Hematopoietic multipotent progenitor cell treated with erythropoietin and hydrocortisone succinate and interleukin-3 and kit ligand, for 15 days (in vitro differentiated cells): ENCODE measurements at regions not wholly inside any gene's neighbourhood (a gene's known extent, or its start where the extent isn't known, plus 50 kb on each side); places are given as distances from the start of the nearest gene placed in this dataset.

Experiments
- DNase-seq: peaks from one replicate; pipeline ENCODE4 v3.0.0-alpha.2; 2015; ENCODE audit warnings: low spot score

DNA sequence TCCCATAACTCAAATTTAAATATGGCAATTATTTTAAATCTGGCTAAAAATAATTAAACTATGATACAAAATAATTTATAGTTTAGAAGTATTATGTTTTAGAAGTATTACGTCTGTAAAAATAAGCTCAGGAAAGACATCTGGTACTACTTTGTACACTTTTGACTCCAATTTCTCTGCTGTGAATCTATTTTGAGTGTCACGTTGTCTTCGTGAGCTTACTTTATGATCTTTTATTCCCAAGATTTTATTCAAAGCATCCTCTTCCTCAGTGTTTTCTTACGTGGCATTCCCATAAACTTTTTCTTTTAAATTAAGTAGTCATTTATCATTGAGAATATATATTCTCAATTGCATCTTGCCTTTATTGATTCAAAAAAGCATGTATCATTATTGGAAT is 223.3 kb upstream of the KCNJ16 start:
- DNase-seq: no peak

GRCh38 chr17:69853541-69854224 is 221.3 kb upstream of the KCNJ16 start:
- DNase-seq: no peak

GRCh38 chr17:69854225-69854780 is 220.7 kb upstream of the KCNJ16 start:
- no peak for DNase-seq

DNA sequence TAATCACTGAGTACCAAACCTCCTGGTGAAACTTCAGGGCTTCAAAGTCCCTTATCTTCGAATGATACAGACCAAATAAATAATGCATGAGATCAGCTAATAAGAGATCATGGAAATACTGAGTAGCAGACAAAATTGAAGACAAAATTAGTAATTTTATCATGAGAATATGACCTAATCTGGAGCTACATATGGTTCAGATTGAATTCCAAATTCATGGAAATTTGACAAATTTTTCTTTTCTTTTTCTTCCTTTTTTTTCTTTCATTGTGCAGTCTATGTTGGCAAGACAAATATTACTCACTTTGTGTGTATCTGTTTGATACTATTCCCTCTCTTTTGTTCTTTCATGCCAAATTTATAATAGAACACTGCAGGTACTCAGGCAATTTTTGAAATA is 218.1 kb upstream of the KCNJ16 start:
- DNase-seq: no peak

DNA sequence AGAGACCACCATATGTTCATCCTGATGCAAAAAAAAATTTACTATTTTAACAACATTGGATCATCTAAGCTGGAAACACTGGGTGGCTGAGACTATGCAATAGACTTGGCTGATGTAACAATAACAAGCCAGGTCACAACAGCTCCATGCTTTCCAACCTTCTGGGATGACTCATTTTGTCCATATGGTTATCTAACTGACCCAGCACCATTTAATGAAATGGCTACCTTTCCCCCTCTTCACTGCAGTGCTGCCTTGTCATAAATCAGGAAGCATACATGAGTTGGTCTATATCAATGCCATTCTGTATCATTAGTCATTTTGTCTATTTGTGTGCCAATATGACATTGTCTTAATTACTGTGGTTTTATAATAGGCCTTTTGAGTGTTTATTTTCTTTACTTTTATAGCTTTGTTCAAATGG is 217.6 kb upstream of the KCNJ16 start:
- no peak for DNase-seq

GRCh38 chr17:69858460-69858859 is 216.6 kb upstream of the KCNJ16 start:
- DNase-seq: no peak

- DNase-seq: no peak
These were observed 214.8 kb upstream of the KCNJ16 start for GRCh38 chr17:69860142-69860680.

DNA sequence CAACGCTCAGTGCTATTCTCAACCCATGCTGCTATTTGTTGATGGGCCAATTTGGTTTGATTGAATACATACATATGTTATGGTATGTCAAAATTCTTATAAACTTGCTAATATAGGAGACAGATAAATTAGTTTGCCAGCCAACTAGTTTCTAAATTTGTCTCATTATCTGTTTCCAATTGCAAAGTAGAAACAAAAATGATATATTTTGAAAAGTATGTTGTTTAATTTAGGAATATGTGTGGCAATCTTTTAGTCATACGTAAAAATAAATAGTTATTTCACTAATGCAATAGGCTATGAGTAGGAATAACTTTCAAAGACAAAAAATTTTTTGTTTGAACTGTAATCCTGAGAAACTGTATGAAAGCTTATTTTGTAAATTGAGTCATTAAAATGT is 210.6 kb upstream of the KCNJ16 start:
- no peak for DNase-seq

GRCh38 chr17:69869667-69870066 is 205.4 kb upstream of the KCNJ16 start:
- no peak for DNase-seq

GRCh38 chr17:69870091-69870530 is 204.9 kb upstream of the KCNJ16 start:
- no peak for DNase-seq

GRCh38 chr17:69870751-69871199 is 204.2 kb upstream of the KCNJ16 start:
- no peak for DNase-seq

GRCh38 chr17:69871318-69871717 is 203.7 kb upstream of the KCNJ16 start:
- DNase-seq: no peak

GRCh38 chr17:69872675-69873262 is 202.3 kb upstream of the KCNJ16 start:
- DNase-seq: no peak

DNA sequence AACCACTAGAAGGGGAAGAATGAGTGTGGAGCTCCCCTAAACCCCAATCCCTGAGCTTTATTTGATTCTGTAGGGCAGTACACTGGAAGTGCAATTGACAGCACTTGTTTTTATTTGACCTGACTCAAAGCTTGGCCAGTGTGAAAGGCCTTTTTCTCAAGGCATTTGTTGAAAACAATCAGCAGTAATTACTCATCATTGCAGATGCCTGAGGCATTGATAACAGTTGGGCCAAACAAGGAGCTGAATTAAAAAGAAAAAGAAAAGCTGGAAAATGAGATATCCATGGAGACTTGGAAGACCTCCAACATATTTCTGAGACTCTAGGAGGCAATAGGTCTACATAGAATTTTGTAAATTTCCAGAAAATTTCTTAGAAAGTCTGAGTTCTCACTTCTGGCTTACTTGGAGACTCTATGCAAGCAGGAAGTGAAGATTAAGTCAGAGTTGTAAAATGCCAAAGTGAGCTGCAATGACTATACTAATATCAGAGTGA is 200.8 kb upstream of the KCNJ16 start:
- DNase-seq: no peak

DNA sequence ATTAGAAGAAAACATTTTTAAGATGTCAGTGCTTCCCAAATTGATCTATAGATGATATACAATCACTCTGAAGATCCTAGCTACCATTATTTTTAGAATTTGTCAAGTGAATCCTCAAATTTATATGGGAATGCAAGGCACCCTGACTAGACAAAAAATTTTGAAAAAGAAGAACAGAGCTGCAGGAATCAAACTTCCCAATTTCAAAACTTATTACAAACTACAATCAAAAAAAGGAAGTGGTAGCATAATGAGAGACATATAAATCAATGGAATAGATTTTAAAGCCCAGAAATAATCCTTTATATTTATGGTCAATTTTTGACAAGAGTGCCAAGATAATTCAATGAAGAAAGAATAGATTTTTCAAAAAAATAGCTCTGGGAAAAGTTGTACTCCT is 198.3 kb upstream of the KCNJ16 start:
- no peak for DNase-seq

DNA sequence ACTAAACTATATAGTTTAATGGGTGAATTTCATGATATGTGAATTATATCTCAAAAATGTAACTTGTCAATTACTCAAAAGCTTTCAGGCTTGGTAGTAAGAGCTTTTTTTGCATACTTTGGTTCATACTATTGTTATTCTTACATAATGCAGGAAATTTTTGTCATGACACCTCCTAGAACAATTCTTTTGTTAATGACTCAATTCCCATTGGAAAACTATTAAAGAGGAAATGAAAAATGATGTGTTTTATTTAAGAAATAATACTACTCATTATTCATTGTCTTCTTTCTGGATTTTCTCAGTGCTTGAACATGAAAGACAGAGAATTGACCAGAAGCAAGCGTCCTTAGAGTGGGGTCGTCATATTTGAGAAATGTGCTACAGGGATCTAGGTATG is 196.4 kb upstream of the KCNJ16 start:
- DNase-seq: no peak

- DNase-seq: no peak
These were observed 195.4 kb upstream of the KCNJ16 start for GRCh38 chr17:69879576-69879975.

- no peak for DNase-seq
These were observed 194.4 kb upstream of the KCNJ16 start for GRCh38 chr17:69880591-69881112.

- DNase-seq: no peak
These were observed 192.7 kb upstream of the KCNJ16 start for GRCh38 chr17:69882281-69882680.

- no peak for DNase-seq
These were observed 191.9 kb upstream of the KCNJ16 start for GRCh38 chr17:69883120-69883519.

GRCh38 chr17:69884356-69884755 is 190.7 kb upstream of the KCNJ16 start:
- no peak for DNase-seq

DNA sequence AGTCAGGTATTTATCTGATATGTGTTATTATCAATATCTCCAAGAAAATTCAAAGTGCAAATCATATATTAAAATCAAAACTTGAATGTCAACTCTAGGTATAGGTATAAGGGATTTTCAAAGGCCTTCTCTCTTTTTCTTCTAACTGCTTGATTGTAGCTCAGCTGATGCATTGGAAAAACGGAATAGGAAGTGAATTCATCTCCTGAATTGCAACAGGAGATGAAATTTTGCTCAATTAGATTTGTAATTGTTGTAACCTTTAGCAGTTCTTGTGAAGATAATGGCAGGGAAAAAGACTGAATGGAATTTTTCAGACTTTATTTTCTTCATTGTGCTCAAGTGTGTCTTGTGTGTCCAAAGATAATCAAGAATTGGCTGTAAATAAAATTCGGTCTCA is 190.2 kb upstream of the KCNJ16 start:
- DNase-seq: no peak

DNA sequence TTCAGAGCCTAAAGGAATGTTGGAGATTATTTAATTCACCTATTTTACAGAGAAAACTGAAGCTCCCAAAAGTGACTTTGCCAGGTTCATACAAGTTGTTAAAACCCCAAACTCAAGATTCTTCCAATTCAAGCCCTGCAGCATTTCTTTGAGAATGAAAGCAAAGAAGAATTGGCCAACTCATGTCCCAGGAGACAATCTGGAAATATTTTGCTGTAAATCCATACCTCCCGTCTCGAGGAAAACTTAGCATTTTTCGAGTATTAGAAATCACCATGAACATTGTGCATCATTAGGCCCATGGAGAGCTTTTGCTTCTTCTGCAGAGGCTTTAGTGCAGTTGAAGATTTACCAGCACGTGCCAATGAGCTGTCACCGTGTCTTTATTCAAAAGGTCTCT is 176.4 kb upstream of the KCNJ16 start:
- no peak for DNase-seq
